Left ventricle myocardium inferior (tissue), 1 donor: ENCODE measurements at regions not wholly inside any gene's neighbourhood (a gene's known extent, or its start where the extent isn't known, plus 50 kb on each side); places are given as distances from the start of the nearest gene placed in this dataset.

ENCODE experiments used
- DNase-seq: peaks from one replicate; pipeline ENCODE4 v3.0.0-alpha.2; 2020
- H3K27ac ChIP-seq: fragments of 200-600 bp; replicated peaks from 2 replicates; pipeline ENCODE4 v1.8.0; 2021
- H3K27me3 ChIP-seq: fragments of 200-600 bp; 2 replicates; pipeline ENCODE4 v1.8.0; 2021; ENCODE audit warnings: low read depth
- H3K36me3 ChIP-seq: fragments of 200-600 bp; 2 replicates; pipeline ENCODE4 v1.8.0; 2021
- H3K4me1 ChIP-seq: fragments of 200-600 bp; 2 replicates; pipeline ENCODE4 v1.8.0; 2021
- H3K4me3 ChIP-seq: fragments of 200-600 bp; 2 replicates; pipeline ENCODE4 v1.8.0; 2021; ENCODE audit warnings: mild to moderate bottlenecking, moderate library complexity
- H3K9me3 ChIP-seq: fragments of 200-600 bp; replicated peaks from 2 replicates; pipeline ENCODE4 v1.8.0; 2021
- intact Hi-C: fragments of 100-400 bp; cut with micrococcal nuclease; formaldehyde crosslinking; loops from one replicate; pipeline ENCODE4 v1.11.0; 2022
- TF ChIP-seq, protein P1 (sequence below): fragments of 200-600 bp; IDR thresholded peaks from 2 replicates; pipeline ENCODE4 v1.8.0; 2021; ENCODE audit warnings: antibody characterized with exemption, mild to moderate bottlenecking, borderline replicate concordance
- donor health status: DM: no; HTN: yes; CAD: no; lungs with severe emphysema.

DNA sequence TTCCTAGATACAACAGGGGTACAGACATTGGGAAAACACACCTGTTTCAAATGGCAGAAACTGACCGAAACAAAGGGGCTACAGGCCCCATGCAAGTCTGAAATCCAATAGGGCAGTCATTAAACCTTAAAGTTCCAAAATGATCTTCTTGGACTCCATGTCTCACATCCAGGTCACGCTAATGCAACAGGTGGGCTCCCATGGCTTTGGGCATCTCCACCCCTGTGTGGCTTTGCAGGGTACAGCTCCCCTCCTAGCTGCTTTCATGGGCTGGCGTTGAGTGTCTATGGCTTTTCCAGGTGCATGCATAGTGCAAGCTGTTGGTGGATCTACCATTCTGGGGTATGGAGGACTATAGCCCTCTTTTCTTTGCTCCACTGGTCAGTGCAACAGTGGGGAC is 248.1 kb upstream of the RHOBTB1 start:
- peaks cover 7% of the 10 kb centered on the region for H3K4me1 ChIP-seq
- H3K27me3 ChIP-seq: no peaks in the 10 kb centered on the region
- H3K36me3 ChIP-seq: no peaks in the 10 kb centered on the region
- H3K27ac ChIP-seq: no peak overlapping the region
- no peak overlapping the region for H3K4me3 ChIP-seq
- peaks cover 22% of the 10 kb centered on the region for H3K9me3 ChIP-seq
- TF ChIP-seq, protein P1, sequence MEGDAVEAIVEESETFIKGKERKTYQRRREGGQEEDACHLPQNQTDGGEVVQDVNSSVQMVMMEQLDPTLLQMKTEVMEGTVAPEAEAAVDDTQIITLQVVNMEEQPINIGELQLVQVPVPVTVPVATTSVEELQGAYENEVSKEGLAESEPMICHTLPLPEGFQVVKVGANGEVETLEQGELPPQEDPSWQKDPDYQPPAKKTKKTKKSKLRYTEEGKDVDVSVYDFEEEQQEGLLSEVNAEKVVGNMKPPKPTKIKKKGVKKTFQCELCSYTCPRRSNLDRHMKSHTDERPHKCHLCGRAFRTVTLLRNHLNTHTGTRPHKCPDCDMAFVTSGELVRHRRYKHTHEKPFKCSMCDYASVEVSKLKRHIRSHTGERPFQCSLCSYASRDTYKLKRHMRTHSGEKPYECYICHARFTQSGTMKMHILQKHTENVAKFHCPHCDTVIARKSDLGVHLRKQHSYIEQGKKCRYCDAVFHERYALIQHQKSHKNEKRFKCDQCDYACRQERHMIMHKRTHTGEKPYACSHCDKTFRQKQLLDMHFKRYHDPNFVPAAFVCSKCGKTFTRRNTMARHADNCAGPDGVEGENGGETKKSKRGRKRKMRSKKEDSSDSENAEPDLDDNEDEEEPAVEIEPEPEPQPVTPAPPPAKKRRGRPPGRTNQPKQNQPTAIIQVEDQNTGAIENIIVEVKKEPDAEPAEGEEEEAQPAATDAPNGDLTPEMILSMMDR: no peak
- intact Hi-C loops: no loop called here
- no peak for DNase-seq

DNA sequence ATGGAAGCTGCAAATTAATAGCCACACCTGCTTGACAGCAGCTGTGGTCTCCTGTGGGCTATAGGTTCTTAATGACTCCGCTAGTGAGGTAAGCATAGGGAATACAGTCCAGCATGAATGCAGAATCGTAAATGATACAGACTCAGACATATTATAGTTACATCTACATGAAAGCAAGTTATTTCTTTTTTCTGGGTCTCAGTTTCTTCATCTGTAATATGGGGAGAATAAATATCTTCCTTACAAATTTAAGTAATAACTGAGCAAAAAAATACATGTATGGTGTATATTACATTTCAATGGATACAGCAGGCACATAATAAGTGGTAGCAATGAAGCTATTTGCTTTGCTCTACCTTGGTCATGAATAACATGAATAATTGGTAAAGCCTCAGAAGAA is 245.9 kb upstream of the RHOBTB1 start:
- Histone ChIP-seq H3K4me3 (no peak overlapping the region), H3K9me3 (peaks cover 22% of the 10 kb centered on the region), H3K36me3 (no peaks in the 10 kb centered on the region), H3K27me3 (no peaks in the 10 kb centered on the region), H3K4me1 (no peaks in the 10 kb centered on the region), H3K27ac (no peak overlapping the region)
- intact Hi-C loops: no loop called here
- DNase-seq: no peak
- TF ChIP-seq, protein P1: no peak

DNA sequence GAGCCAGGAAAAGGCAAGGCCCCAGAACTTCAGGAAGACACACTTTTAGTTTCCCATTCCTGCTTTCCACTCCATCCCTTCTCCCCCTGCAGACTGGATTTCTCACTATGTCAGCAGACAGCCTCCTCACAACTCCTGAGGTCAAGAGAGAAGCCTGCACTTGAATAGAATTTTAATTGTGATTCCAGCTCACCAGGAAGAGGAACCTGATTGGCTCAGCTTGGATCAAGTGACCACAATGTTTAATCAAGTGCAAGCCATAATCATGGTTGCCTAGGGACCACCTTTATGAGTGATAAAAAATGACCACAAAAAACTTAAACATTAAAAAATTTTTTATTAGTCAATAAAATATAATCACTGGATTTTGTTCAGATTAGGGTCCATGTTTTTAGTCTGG is 244.7 kb upstream of the RHOBTB1 start:
- intact Hi-C loops: no loop called here
- TF ChIP-seq, protein P1: no peak

DNA sequence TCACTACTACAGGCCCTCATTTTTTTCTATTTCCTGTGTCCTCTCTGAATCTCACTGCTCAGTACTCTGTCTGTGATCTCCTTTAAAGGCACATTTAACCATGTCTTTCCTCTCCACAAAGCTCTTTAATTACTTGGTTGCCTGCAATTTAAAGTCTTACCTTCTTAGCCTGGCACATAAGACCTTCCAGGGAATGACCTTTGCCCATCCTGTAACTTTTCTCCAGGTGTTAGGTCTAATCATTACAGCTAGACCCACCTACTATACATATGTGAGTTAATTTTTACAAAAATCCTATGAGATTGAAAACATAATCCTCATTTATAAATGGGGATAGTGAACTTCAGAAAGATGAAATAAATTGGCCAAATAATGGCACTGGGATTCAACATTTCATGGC is 244.1 kb upstream of the RHOBTB1 start:
- intact Hi-C loops: no loop called here

More for the DNA sequence above, 244.7 kb upstream of the RHOBTB1 start:
- Histone ChIP-seq H3K4me1 (no peaks in the 10 kb centered on the region), H3K27me3 (no peaks in the 10 kb centered on the region), H3K27ac (no peak overlapping the region), H3K4me3 (no peak overlapping the region), H3K9me3 (peaks cover 20% of the 10 kb centered on the region), H3K36me3 (no peaks in the 10 kb centered on the region)
- DNase-seq: no peak

DNA sequence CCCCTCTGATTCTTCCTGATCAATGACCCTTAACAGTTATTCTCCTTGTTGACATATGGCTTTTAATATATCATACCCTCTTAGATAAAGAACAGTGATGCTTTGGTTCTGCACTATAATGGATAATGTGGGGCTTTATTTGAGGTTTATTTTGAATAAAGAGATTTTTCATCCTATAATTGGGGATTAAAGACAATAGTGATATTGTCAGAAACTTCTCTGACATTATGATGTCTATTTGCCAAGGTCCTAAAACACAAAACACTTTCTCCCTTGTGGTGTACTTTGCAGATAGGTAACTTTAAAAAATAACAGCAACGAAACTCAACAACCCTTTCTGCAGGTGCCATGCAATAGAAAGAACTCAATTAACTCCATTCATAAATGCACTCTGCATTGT is 243.6 kb upstream of the RHOBTB1 start:
- H3K4me3 ChIP-seq: no peak overlapping the region
- no peaks in the 10 kb centered on the region for H3K4me1 ChIP-seq
- H3K27me3 ChIP-seq: no peaks in the 10 kb centered on the region
- H3K27ac ChIP-seq: no peak overlapping the region
- intact Hi-C loops: no loop called here
- no peaks in the 10 kb centered on the region for H3K36me3 ChIP-seq
- DNase-seq: no peak
- TF ChIP-seq, protein P1: no peak
- H3K9me3 ChIP-seq: peaks cover 9% of the 10 kb centered on the region

More for the DNA sequence above, 244.1 kb upstream of the RHOBTB1 start:
- Histone ChIP-seq H3K9me3 (peaks cover 14% of the 10 kb centered on the region), H3K27ac (no peak overlapping the region), H3K4me3 (no peak overlapping the region), H3K27me3 (no peaks in the 10 kb centered on the region), H3K36me3 (no peaks in the 10 kb centered on the region), H3K4me1 (no peaks in the 10 kb centered on the region)
- no peak for DNase-seq
- TF ChIP-seq, protein P1: no peak

DNA sequence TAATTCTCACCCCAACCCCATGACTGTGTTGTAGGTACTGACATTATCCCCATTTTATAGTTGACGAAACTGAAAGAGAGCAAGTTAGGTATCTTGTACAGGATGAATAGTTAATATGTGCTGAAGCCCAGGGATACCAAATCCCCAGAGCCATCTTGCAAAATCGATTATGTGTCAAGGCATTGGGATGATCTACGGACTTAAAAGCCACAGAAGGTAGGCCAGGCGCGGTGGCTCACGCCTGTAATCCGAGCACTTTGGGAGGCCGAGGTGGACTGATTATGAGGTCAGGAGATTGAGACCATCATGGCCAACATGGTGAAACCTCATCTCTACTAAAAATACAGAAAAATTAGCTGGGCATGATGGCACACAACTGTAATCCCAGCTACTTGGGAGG is 242.4 kb upstream of the RHOBTB1 start:
- DNase-seq: no peak
- intact Hi-C loops: no loop called here
- Histone ChIP-seq H3K27ac (no peak overlapping the region), H3K27me3 (no peaks in the 10 kb centered on the region), H3K9me3 (no peaks in the 10 kb centered on the region), H3K4me3 (no peak overlapping the region), H3K4me1 (no peaks in the 10 kb centered on the region), H3K36me3 (no peaks in the 10 kb centered on the region)
- TF ChIP-seq, protein P1: no peak
